Cardiac muscle cell (in vitro differentiated cells and primary cell): ENCODE measurements at regions not wholly inside any gene's neighbourhood (a gene's known extent, or its start where the extent isn't known, plus 50 kb on each side); places are given as distances from the start of the nearest gene placed in this dataset.
A peak's percentile ranks its signal among the peaks of the same experiment; 100 is the strongest.

Source experiments
- DNase-seq, 2 donors: peaks; one replicate each; pipeline versions ENCODE4 v3.0.0 to v3.0.0-alpha.2; 2010 to 2017; ENCODE audit warnings: low read depth in 1 of 2, low spot score in 1 of 2
- H3K27ac ChIP-seq: fragments of 200-600 bp; sonication (generic); 2 replicates; pipeline ENCODE4 v1.5.1; 2016
- H3K27me3 ChIP-seq: fragments of 200-600 bp; sonication (generic); 2 replicates; pipeline ENCODE4 v1.6.0; 2016; ENCODE audit warnings: control low read depth
- H3K36me3 ChIP-seq: fragments of 200-600 bp; sonication (generic); 2 replicates; pipeline ENCODE4 v1.5.1; 2016; ENCODE audit warnings: control low read depth
- H3K4me1 ChIP-seq: fragments of 200-600 bp; sonication (generic); 2 replicates; pipeline ENCODE4 v1.8.1; 2017; ENCODE audit warnings: low read depth, mild to moderate bottlenecking, mixed run types
- H3K4me3 ChIP-seq: fragments of 200-600 bp; sonication (generic); 2 replicates; pipeline ENCODE4 v1.5.1; 2016; ENCODE audit warnings: mild to moderate bottlenecking
- H3K9me3 ChIP-seq: fragments of 200-600 bp; sonication (generic); 2 replicates; pipeline ENCODE4 v1.5.1; 2017; ENCODE audit warnings: low read depth, mild to moderate bottlenecking, control low read depth
- CTCF ChIP-seq: IDR thresholded peaks from 2 replicates; pipeline ENCODE4 v1.5.1; 2012; ENCODE audit warnings: low read depth, mild to moderate bottlenecking, low read length

GRCh38 chr2:39514825-39515224 is 77.7 kb upstream of the MAP4K3 start:
- DNase-seq, result no peak
- H3K4me1 ChIP-seq, result peaks cover 24% of the 10 kb centered on the region
- TF ChIP-seq CTCF, result no peak
- no peaks in the 10 kb centered on the region for H3K27me3 ChIP-seq
- no peak overlapping the region for H3K27ac ChIP-seq
- H3K4me3 ChIP-seq, result no peak overlapping the region
- H3K9me3 ChIP-seq, result no peaks in the 10 kb centered on the region
- H3K36me3 ChIP-seq, result no peaks in the 10 kb centered on the region

GRCh38 chr2:39515273-39515896 is 78.3 kb upstream of the MAP4K3 start:
- no peak overlapping the region for H3K27ac ChIP-seq
- H3K9me3 ChIP-seq, result no peaks in the 10 kb centered on the region
- DNase-seq, result no peak
- no peaks in the 10 kb centered on the region for H3K36me3 ChIP-seq
- no peaks in the 10 kb centered on the region for H3K27me3 ChIP-seq
- H3K4me3 ChIP-seq, result no peak overlapping the region
- no peak for TF ChIP-seq CTCF
- peaks cover 24% of the 10 kb centered on the region for H3K4me1 ChIP-seq

GRCh38 chr2:39515897-39516346 is 78.8 kb upstream of the MAP4K3 start:
- no peaks in the 10 kb centered on the region for H3K27me3 ChIP-seq
- no peak overlapping the region for H3K27ac ChIP-seq
- TF ChIP-seq CTCF, result no peak
- DNase-seq, result no peak
- peaks cover 24% of the 10 kb centered on the region for H3K4me1 ChIP-seq
- H3K9me3 ChIP-seq, result no peaks in the 10 kb centered on the region
- H3K4me3 ChIP-seq, result no peak overlapping the region
- no peaks in the 10 kb centered on the region for H3K36me3 ChIP-seq

GRCh38 chr2:39516347-39517101 is 79.4 kb upstream of the MAP4K3 start:
- Histone ChIP-seq H3K36me3 (no peaks in the 10 kb centered on the region), H3K9me3 (no peaks in the 10 kb centered on the region), H3K27ac (no peak overlapping the region), H3K27me3 (no peaks in the 10 kb centered on the region), H3K4me3 (no peak overlapping the region), H3K4me1 (peaks cover 24% of the 10 kb centered on the region)
- DNase-seq, result peak in 1 of 2 donors; percentile 75
- peak; percentile 13 for TF ChIP-seq CTCF

GRCh38 chr2:39517102-39517436 is 80.0 kb upstream of the MAP4K3 start:
- Histone ChIP-seq H3K4me3 (no peak overlapping the region), H3K27ac (no peak overlapping the region), H3K9me3 (no peaks in the 10 kb centered on the region), H3K4me1 (peaks cover 18% of the 10 kb centered on the region), H3K36me3 (no peaks in the 10 kb centered on the region), H3K27me3 (no peaks in the 10 kb centered on the region)
- TF ChIP-seq CTCF, result no peak
- DNase-seq, result no peak
